ENCODE measurements at regions not wholly inside any gene's neighbourhood (a gene's known extent, or its start where the extent isn't known, plus 50 kb on each side); places are given as distances from the start of the nearest gene placed in this dataset.

GRCh38 chr10:130498042-130498441 is 361.9 kb downstream of the GLRX3 start:
- Mint-ChIP-seq H3K36me3 (ENCODE audit: insufficient read depth, unreplicated experiment) (no peaks in the 10 kb centered on the region), H3K27me3 (ENCODE audit: unreplicated experiment) (no peaks in the 10 kb centered on the region), H3K9me3 (ENCODE audit: low read depth, unreplicated experiment) (peaks cover 9% of the 10 kb centered on the region), H3K27ac (ENCODE audit: unreplicated experiment) (no peak overlapping the region), H3K4me1 (ENCODE audit: low read depth, unreplicated experiment) (no peaks in the 10 kb centered on the region), H3K4me3 (ENCODE audit: low read depth, unreplicated experiment) (no peak overlapping the region)
- TF ChIP-seq CTCF (IDR thresholded peaks at IDR 0.05; ENCODE audit: unreplicated experiment), result no peak
- CTCF ChIA-PET, result no interaction called here
- BruUV-seq (replicated peaks), result no TSS peak
- intact Hi-C loops (cut with micrococcal nuclease; ENCODE audit: unreplicated experiment), result no loop called here
- DNase-seq, result no peak

- intact Hi-C loops (cut with micrococcal nuclease; ENCODE audit: unreplicated experiment), result no loop called here
- Mint-ChIP-seq H3K27me3 (ENCODE audit: unreplicated experiment) (no peaks in the 10 kb centered on the region), H3K36me3 (ENCODE audit: insufficient read depth, unreplicated experiment) (no peaks in the 10 kb centered on the region), H3K9me3 (ENCODE audit: low read depth, unreplicated experiment) (peaks cover 9% of the 10 kb centered on the region), H3K4me3 (ENCODE audit: low read depth, unreplicated experiment) (no peak overlapping the region), H3K27ac (ENCODE audit: unreplicated experiment) (no peak overlapping the region), H3K4me1 (ENCODE audit: low read depth, unreplicated experiment) (no peaks in the 10 kb centered on the region)
- no peak for DNase-seq
- BruUV-seq (replicated peaks), result no TSS peak
- CTCF ChIA-PET, result no interaction called here
- TF ChIP-seq CTCF (IDR thresholded peaks at IDR 0.05; ENCODE audit: unreplicated experiment), result no peak
Measured at GRCh38 chr10:130498934-130499333, 362.7 kb downstream of the GLRX3 start.

GRCh38 chr10:130499541-130499940 is 363.4 kb downstream of the GLRX3 start:
- no peak for TF ChIP-seq CTCF (IDR thresholded peaks at IDR 0.05; ENCODE audit: unreplicated experiment)
- Mint-ChIP-seq H3K9me3 (ENCODE audit: low read depth, unreplicated experiment) (peaks cover 10% of the 10 kb centered on the region), H3K27me3 (ENCODE audit: unreplicated experiment) (no peaks in the 10 kb centered on the region), H3K36me3 (ENCODE audit: insufficient read depth, unreplicated experiment) (no peaks in the 10 kb centered on the region), H3K4me1 (ENCODE audit: low read depth, unreplicated experiment) (no peaks in the 10 kb centered on the region), H3K27ac (ENCODE audit: unreplicated experiment) (no peak overlapping the region), H3K4me3 (ENCODE audit: low read depth, unreplicated experiment) (no peak overlapping the region)
- intact Hi-C loops (cut with micrococcal nuclease; ENCODE audit: unreplicated experiment), result no loop called here
- CTCF ChIA-PET, result no interaction called here
- BruUV-seq (replicated peaks), result no TSS peak
- no peak for DNase-seq

GRCh38 chr10:130500261-130501000 is 364.2 kb downstream of the GLRX3 start:
- no peak for TF ChIP-seq CTCF (IDR thresholded peaks at IDR 0.05; ENCODE audit: unreplicated experiment)
- no peak for DNase-seq
- no peaks in the 10 kb centered on the region for H3K4me1 Mint-ChIP-seq (ENCODE audit: low read depth, unreplicated experiment)
- no peak overlapping the region for H3K4me3 Mint-ChIP-seq (ENCODE audit: low read depth, unreplicated experiment)
- no peaks in the 10 kb centered on the region for H3K27me3 Mint-ChIP-seq (ENCODE audit: unreplicated experiment)
- CTCF ChIA-PET, result no interaction called here
- BruUV-seq (replicated peaks), result no TSS peak
- peaks cover 12% of the 10 kb centered on the region for H3K9me3 Mint-ChIP-seq (ENCODE audit: low read depth, unreplicated experiment)
- no peak overlapping the region for H3K27ac Mint-ChIP-seq (ENCODE audit: unreplicated experiment)
- H3K36me3 Mint-ChIP-seq (ENCODE audit: insufficient read depth, unreplicated experiment), result no peaks in the 10 kb centered on the region
- intact Hi-C loops (cut with micrococcal nuclease; ENCODE audit: unreplicated experiment), result no loop called here
